ENCODE measurements at regions not wholly inside any gene's neighbourhood (a gene's known extent, or its start where the extent isn't known, plus 50 kb on each side); places are given as distances from the start of the nearest gene placed in this dataset.
"Not testable (repeated sequence)": the region's sequence is repeated elsewhere in the genome, so short reads cannot be mapped to it uniquely, and the experiment has no call there.

- no peak for DNase-seq (ENCODE audit: extremely low read depth, low read depth)
- TF ChIP-seq CTCF (IDR thresholded peaks at IDR 0.05; ENCODE audit: low read depth, low read length, missing control alignments): no peak
- no peak overlapping the region for H3K4me3 ChIP-seq (replicated peaks; ENCODE audit: low read depth, low read length)
These were observed 109.2 kb downstream of the TMEM121 start for GRCh38 chr14:105635560-105635959.

- DNase-seq (ENCODE audit: extremely low read depth, low read depth); H3K4me3 ChIP-seq (replicated peaks; ENCODE audit: low read depth, low read length): not testable (repeated sequence)
These were observed 109.6 kb downstream of the TMEM121 start for GRCh38 chr14:105636021-105636420.

GRCh38 chr14:105636935-105637334 is 110.6 kb downstream of the TMEM121 start:
- no peak for DNase-seq (ENCODE audit: extremely low read depth, low read depth)
- no peak overlapping the region for H3K4me3 ChIP-seq (replicated peaks; ENCODE audit: low read depth, low read length)
- no peak for TF ChIP-seq CTCF (IDR thresholded peaks at IDR 0.05; ENCODE audit: low read depth, low read length, missing control alignments)

GRCh38 chr14:105637345-105637744 is 111.0 kb downstream of the TMEM121 start:
- DNase-seq (ENCODE audit: extremely low read depth, low read depth): not testable (repeated sequence)

GRCh38 chr14:105639969-105640931 is 113.9 kb downstream of the TMEM121 start:
- not testable (repeated sequence) for H3K4me3 ChIP-seq (replicated peaks; ENCODE audit: low read depth, low read length); DNase-seq (ENCODE audit: extremely low read depth, low read depth)

More at GRCh38 chr14:105637345-105637744, 111.0 kb downstream of the TMEM121 start:
- not testable (repeated sequence) for H3K4me3 ChIP-seq (replicated peaks; ENCODE audit: low read depth, low read length)

GRCh38 chr14:105641075-105641937 is 114.9 kb downstream of the TMEM121 start:
- TF ChIP-seq CTCF (IDR thresholded peaks at IDR 0.05; ENCODE audit: low read depth, low read length, missing control alignments): no peak
- H3K4me3 ChIP-seq (replicated peaks; ENCODE audit: low read depth, low read length): no peak overlapping the region
- no peak for DNase-seq (ENCODE audit: extremely low read depth, low read depth)

GRCh38 chr14:105641951-105642350 is 115.6 kb downstream of the TMEM121 start:
- DNase-seq (ENCODE audit: extremely low read depth, low read depth); H3K4me3 ChIP-seq (replicated peaks; ENCODE audit: low read depth, low read length): not testable (repeated sequence)

GRCh38 chr14:105642486-105642885 is 116.1 kb downstream of the TMEM121 start:
- not testable (repeated sequence) for DNase-seq (ENCODE audit: extremely low read depth, low read depth); H3K4me3 ChIP-seq (replicated peaks; ENCODE audit: low read depth, low read length)

- H3K4me3 ChIP-seq (replicated peaks; ENCODE audit: low read depth, low read length); DNase-seq (ENCODE audit: extremely low read depth, low read depth): not testable (repeated sequence)
These were observed 117.1 kb downstream of the TMEM121 start for GRCh38 chr14:105643406-105644052.

- DNase-seq (ENCODE audit: extremely low read depth, low read depth); H3K4me3 ChIP-seq (replicated peaks; ENCODE audit: low read depth, low read length): not testable (repeated sequence)
These were observed 117.7 kb downstream of the TMEM121 start for GRCh38 chr14:105644053-105644435.

GRCh38 chr14:105644457-105644856 is 118.1 kb downstream of the TMEM121 start:
- not testable (repeated sequence) for H3K4me3 ChIP-seq (replicated peaks; ENCODE audit: low read depth, low read length); DNase-seq (ENCODE audit: extremely low read depth, low read depth)

- not testable (repeated sequence) for H3K4me3 ChIP-seq (replicated peaks; ENCODE audit: low read depth, low read length); DNase-seq (ENCODE audit: extremely low read depth, low read depth)
These were observed 118.5 kb downstream of the TMEM121 start for GRCh38 chr14:105644891-105645290.

- DNase-seq (ENCODE audit: extremely low read depth, low read depth); H3K4me3 ChIP-seq (replicated peaks; ENCODE audit: low read depth, low read length): not testable (repeated sequence)
These were observed 119.0 kb downstream of the TMEM121 start for GRCh38 chr14:105645389-105645788.

All from HFF-Myc (cell line).